Activated CD8-positive, alpha-beta memory T cell treated with anti-CD3 and anti-CD28 coated beads for 4 hours (primary cell): ENCODE measurements at regions not wholly inside any gene's neighbourhood (a gene's known extent, or its start where the extent isn't known, plus 50 kb on each side); places are given as distances from the start of the nearest gene placed in this dataset.
"Not testable (repeated sequence)": the region's sequence is repeated elsewhere in the genome, so short reads cannot be mapped to it uniquely, and the experiment has no call there.

Source experiments
- DNase-seq, 2 donors: peaks; one replicate each; pipeline ENCODE4 v3.0.0-alpha.2; 2020; ENCODE audit warnings: low read depth in 2 of 2

- DNase-seq, result no peak
Measured at GRCh38 chr4:188434643-188435042, 295.4 kb downstream of the TRIML1 start.

GRCh38 chr4:188435381-188435780 is 296.1 kb downstream of the TRIML1 start:
- DNase-seq, result no peak

GRCh38 chr4:188437535-188437934 is 298.3 kb downstream of the TRIML1 start:
- DNase-seq, result no peak

GRCh38 chr4:188438391-188438824 is 299.2 kb downstream of the TRIML1 start:
- DNase-seq, result not testable (repeated sequence)

- no peak for DNase-seq
Measured at GRCh38 chr4:188439641-188440311, 300.5 kb downstream of the TRIML1 start.

- no peak for DNase-seq
Measured at GRCh38 chr4:188444500-188444899, 305.3 kb downstream of the TRIML1 start.

- not testable (repeated sequence) for DNase-seq
Measured at GRCh38 chr4:188448996-188449395, 309.8 kb downstream of the TRIML1 start.

GRCh38 chr4:188450571-188450970 is 311.3 kb downstream of the TRIML1 start:
- DNase-seq, result no peak

GRCh38 chr4:188452097-188452496 is 312.9 kb downstream of the TRIML1 start:
- no peak for DNase-seq

- no peak for DNase-seq
Measured at GRCh38 chr4:188454575-188454974, 315.3 kb downstream of the TRIML1 start.

- no peak for DNase-seq
Measured at GRCh38 chr4:188455062-188455752, 316.0 kb downstream of the TRIML1 start.

- no peak for DNase-seq
Measured at GRCh38 chr4:188459381-188459780, 320.1 kb downstream of the TRIML1 start.

- no peak for DNase-seq
Measured at GRCh38 chr4:188463909-188464308, 324.7 kb downstream of the TRIML1 start.

- no peak for DNase-seq
Measured at GRCh38 chr4:188466001-188466400, 326.8 kb downstream of the TRIML1 start.

- no peak for DNase-seq
Measured at GRCh38 chr4:188484256-188484655, 345.0 kb downstream of the TRIML1 start.

- no peak for DNase-seq
Measured at GRCh38 chr4:188485906-188486305, 346.7 kb downstream of the TRIML1 start.

GRCh38 chr4:188492886-188493285 is 353.6 kb downstream of the TRIML1 start:
- no peak for DNase-seq

GRCh38 chr4:188495169-188495568 is 355.9 kb downstream of the TRIML1 start:
- no peak for DNase-seq

GRCh38 chr4:188511431-188511830 is 372.2 kb downstream of the TRIML1 start:
- no peak for DNase-seq

GRCh38 chr4:188532751-188533150 is 393.5 kb downstream of the TRIML1 start:
- no peak for DNase-seq

GRCh38 chr4:188534297-188534696 is 395.1 kb downstream of the TRIML1 start:
- no peak for DNase-seq

- DNase-seq, result no peak
Measured at GRCh38 chr4:188534917-188535316, 395.7 kb downstream of the TRIML1 start.

- no peak for DNase-seq
Measured at GRCh38 chr4:188536826-188537225, 397.6 kb downstream of the TRIML1 start.
